Motor neuron (in vitro differentiated cells): ENCODE measurements at regions not wholly inside any gene's neighbourhood (a gene's known extent, or its start where the extent isn't known, plus 50 kb on each side); places are given as distances from the start of the nearest gene placed in this dataset.

ENCODE experiments used
- ATAC-seq, 8 experiments: fragments of 200-7000 bp; cut with Tn5 transposase; replicated peaks in 6 of 8; 2 replicates each; pipeline ENCODE4 v1.8.0; 2021; ENCODE audit warnings: mild to moderate bottlenecking in 8 of 8, moderate library complexity in 8 of 8
- H3K27ac ChIP-seq, 2 donors: fragments of 250-450 bp; sonication (Bioruptor Pico); 2 replicates each; pipeline ENCODE4 v1.9.0; 2021; ENCODE audit warnings: antibody characterized with exemption in 2 of 2, mild to moderate bottlenecking in 2 of 2, moderate library complexity in 1 of 2
- H3K4me1 ChIP-seq, 2 donors: fragments of 250-450 bp; sonication (Bioruptor Pico); replicated peaks in 1 of 2; 2 replicates each; pipeline ENCODE4 v1.6.1; 2021; ENCODE audit warnings: antibody characterized with exemption in 2 of 2, mild to moderate bottlenecking in 2 of 2, moderate library complexity in 1 of 2
- H3K4me3 ChIP-seq, 5 donors: fragments of 250-450 bp; sonication (Bioruptor Pico); 2 replicates each; pipeline ENCODE4 v1.9.0; 2021; ENCODE audit warnings: antibody characterized with exemption in 5 of 5, mild to moderate bottlenecking in 5 of 5, moderate library complexity in 4 of 5
- WGBS, 10 experiments: fragments of 450-650 bp; shearing (Covaris generic); methylation state at CpG; one replicate each; pipeline ENCODE4 v1.0.0; 2022; 5-methylcytosine and 5-hydroxymethylcytosine counted together
- in situ Hi-C, 9 experiments: fragments of 400-800 bp; cut with MboI; loops; one replicate each; pipeline ENCODE4 v1.15.0; 2021; ENCODE audit warnings: low sequenced_read_pairs in 9 of 9, low pct_unique_long_range_greater_than_20kb in 2 of 9; ENCODE audit not compliant: unreplicated experiment in 9 of 9

DNA sequence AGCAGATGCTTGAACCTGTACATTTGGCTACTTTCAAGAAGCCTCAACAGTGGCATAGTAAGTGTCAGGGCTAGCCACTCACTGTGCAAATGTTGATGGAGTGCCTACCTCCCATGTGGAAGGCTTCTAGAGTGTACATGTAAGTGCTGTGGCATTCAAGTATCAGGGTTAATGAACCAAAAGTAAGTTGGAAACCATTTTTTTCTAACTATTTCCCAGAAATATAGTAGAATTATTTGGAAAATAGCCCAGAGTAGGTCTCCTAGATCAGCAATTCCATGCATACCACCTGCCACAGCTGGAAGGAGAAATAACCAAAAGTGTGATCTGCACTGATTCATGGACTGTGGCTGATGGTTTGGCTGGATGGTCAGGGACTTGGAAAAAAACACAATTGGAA is 53.3 kb downstream of the FOXD1 start:
- Histone ChIP-seq H3K27ac (no peak overlapping the region), H3K4me3 (no peak overlapping the region), H3K4me1 (no peaks in the 10 kb centered on the region)
- no peak for ATAC-seq
- in situ Hi-C loops: no loop called here

- Histone ChIP-seq H3K4me1 (no peaks in the 10 kb centered on the region), H3K27ac (no peak overlapping the region), H3K4me3 (no peak overlapping the region)
- WGBS, 10 experiments: 28 to 84% (median 67%) methylated on average over 1 to 4 of the region's 4 CpGs
- ATAC-seq: no peak
- in situ Hi-C loops: no loop called here
Observed at GRCh38 chr5:73394610-73395009, 54.0 kb downstream of the FOXD1 start.

- in situ Hi-C loops: no loop called here
- no peak overlapping the region for H3K27ac ChIP-seq
- ATAC-seq: peak in 2 of 8 experiments; percentile 16 to 52
- H3K4me3 ChIP-seq: no peak overlapping the region
- WGBS, 10 experiments: 70 to 100% (median 83%) methylated on average over 1 to 2 of the region's 2 CpGs; no CpG with 5 or more reads in 2 of the 10 experiments
- H3K4me1 ChIP-seq: no peaks in the 10 kb centered on the region
Observed at GRCh38 chr5:73393611-73394489, 54.7 kb downstream of the FOXD1 start.

GRCh38 chr5:73392775-73393174 is 55.8 kb downstream of the FOXD1 start:
- no peak for ATAC-seq
- H3K4me3 ChIP-seq: no peak overlapping the region
- WGBS, 10 experiments: 0 to 86% (median 70%) methylated on average over 1 to 3 of the region's 3 CpGs; no CpG with 5 or more reads in 4 of the 10 experiments
- H3K4me1 ChIP-seq: no peaks in the 10 kb centered on the region
- H3K27ac ChIP-seq: no peak overlapping the region
- in situ Hi-C loops: no loop called here

GRCh38 chr5:73391441-73391881 is 57.1 kb downstream of the FOXD1 start:
- 3 to 100% (median 76%) methylated on average over 2 to 3 of the region's 3 CpGs; no CpG with 5 or more reads in 1 of the 10 experiments for WGBS, 10 experiments
- in situ Hi-C loops: no loop called here
- Histone ChIP-seq H3K4me1 (no peaks in the 10 kb centered on the region), H3K27ac (no peak overlapping the region), H3K4me3 (no peak overlapping the region)
- ATAC-seq: peak in 1 of 8 experiments; percentile 14

- in situ Hi-C loops: no loop called here
- H3K4me1 ChIP-seq: no peaks in the 10 kb centered on the region
- 0 to 100% (median 65%) methylated on average over 1 to 2 of the region's 2 CpGs; no CpG with 5 or more reads in 1 of the 10 experiments for WGBS, 10 experiments
- peak in 3 of 8 experiments; percentile 68 to 89 (median 68) for ATAC-seq
- H3K27ac ChIP-seq: no peak overlapping the region
- H3K4me3 ChIP-seq: no peak overlapping the region
Observed at GRCh38 chr5:73390972-73391371, 57.6 kb downstream of the FOXD1 start.

GRCh38 chr5:73388740-73389139 is 59.8 kb downstream of the FOXD1 start:
- in situ Hi-C loops: no loop called here
- Histone ChIP-seq H3K4me3 (no peak overlapping the region), H3K4me1 (no peaks in the 10 kb centered on the region), H3K27ac (no peak overlapping the region)
- WGBS, 10 experiments: 92 to 100% methylated on average over 1 to 2 of the region's 2 CpGs; no CpG with 5 or more reads in 8 of the 10 experiments
- ATAC-seq: no peak

GRCh38 chr5:73388306-73388684 is 60.3 kb downstream of the FOXD1 start:
- in situ Hi-C loops: no loop called here
- ATAC-seq: peak in 5 of 8 experiments; percentile 74 to 95 (median 74)
- WGBS, 10 experiments: 18 to 100% (median 84%) methylated on average over 1 to 4 of the region's 4 CpGs; no CpG with 5 or more reads in 2 of the 10 experiments
- H3K4me3 ChIP-seq: no peak overlapping the region
- no peak overlapping the region for H3K27ac ChIP-seq
- no peaks in the 10 kb centered on the region for H3K4me1 ChIP-seq

- no peak overlapping the region for H3K27ac ChIP-seq
- H3K4me1 ChIP-seq: no peaks in the 10 kb centered on the region
- in situ Hi-C loops: no loop called here
- no peak overlapping the region for H3K4me3 ChIP-seq
- ATAC-seq: peak in 3 of 8 experiments; percentile 9 to 50 (median 17)
- 43 to 74% (median 56%) methylated on average over 2 to 7 of the region's 7 CpGs for WGBS, 10 experiments
Observed at GRCh38 chr5:73387601-73388305, 60.8 kb downstream of the FOXD1 start.

DNA sequence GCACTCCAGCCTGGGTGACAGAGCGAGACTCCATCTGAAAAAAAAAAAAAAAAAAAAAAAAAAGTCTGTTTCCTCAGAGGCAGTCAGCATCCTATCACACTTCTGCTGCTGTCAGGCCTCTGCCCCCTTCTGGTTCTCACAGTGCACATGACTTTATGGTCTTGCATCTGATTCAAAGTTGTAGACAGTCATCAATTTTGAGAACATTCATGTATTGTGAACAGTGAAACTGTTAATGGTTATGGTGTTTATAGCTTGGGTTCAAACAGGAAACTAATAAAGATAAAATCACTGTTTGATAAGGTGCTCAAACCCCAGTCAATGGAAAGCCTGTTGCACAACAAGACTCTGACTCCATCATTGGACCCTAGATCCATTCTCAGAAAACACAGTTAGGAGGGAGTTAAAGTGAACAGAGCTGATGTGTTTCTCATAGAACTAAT is 61.4 kb downstream of the FOXD1 start:
- Histone ChIP-seq H3K4me1 (no peaks in the 10 kb centered on the region), H3K27ac (no peak overlapping the region), H3K4me3 (no peak overlapping the region)
- no CpG with 5 or more reads among the region's 1 CpG for WGBS, 10 experiments
- in situ Hi-C loops: no loop called here
- ATAC-seq: no peak

DNA sequence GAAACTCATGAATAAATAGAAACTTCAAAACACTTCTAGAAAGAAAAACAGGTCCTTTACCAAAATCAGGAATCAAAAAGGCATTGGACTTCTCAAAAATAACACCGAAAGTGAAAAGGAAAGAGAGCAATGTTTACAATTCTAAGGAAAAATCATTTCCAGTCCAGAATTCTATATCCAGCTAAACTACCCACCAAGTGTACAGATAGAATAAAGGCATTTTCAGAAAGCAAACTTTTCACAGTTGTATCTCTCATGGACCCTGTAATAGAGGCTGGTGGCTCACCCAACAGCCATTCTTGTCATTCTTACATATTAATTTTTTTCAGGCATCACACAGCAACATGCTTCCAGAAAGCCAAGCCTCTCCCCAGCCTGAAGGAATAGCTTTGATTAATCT is 63.7 kb downstream of the FOXD1 start:
- 30 to 90% (median 69%) methylated on average over 1 of the region's 1 CpG; no CpG with 5 or more reads in 2 of the 10 experiments for WGBS, 10 experiments
- ATAC-seq: no peak
- in situ Hi-C loops: no loop called here
- H3K4me1 ChIP-seq: no peaks in the 10 kb centered on the region
- H3K27ac ChIP-seq: no peak overlapping the region
- H3K4me3 ChIP-seq: no peak overlapping the region

- H3K4me1 ChIP-seq: peaks cover 5 to 8% of the 10 kb centered on the region in 2 donors
- no peak overlapping the region for H3K27ac ChIP-seq
- 45 to 100% (median 91%) methylated on average over 2 to 20 of the region's 27 CpGs; no CpG with 5 or more reads in 4 of the 10 experiments for WGBS, 10 experiments
- in situ Hi-C loops: no loop called here
- ATAC-seq: peak in 2 of 8 experiments; percentile 60 to 65
- H3K4me3 ChIP-seq: no peak overlapping the region
Observed at GRCh38 chr5:73382401-73382740, 66.2 kb downstream of the FOXD1 start.

DNA sequence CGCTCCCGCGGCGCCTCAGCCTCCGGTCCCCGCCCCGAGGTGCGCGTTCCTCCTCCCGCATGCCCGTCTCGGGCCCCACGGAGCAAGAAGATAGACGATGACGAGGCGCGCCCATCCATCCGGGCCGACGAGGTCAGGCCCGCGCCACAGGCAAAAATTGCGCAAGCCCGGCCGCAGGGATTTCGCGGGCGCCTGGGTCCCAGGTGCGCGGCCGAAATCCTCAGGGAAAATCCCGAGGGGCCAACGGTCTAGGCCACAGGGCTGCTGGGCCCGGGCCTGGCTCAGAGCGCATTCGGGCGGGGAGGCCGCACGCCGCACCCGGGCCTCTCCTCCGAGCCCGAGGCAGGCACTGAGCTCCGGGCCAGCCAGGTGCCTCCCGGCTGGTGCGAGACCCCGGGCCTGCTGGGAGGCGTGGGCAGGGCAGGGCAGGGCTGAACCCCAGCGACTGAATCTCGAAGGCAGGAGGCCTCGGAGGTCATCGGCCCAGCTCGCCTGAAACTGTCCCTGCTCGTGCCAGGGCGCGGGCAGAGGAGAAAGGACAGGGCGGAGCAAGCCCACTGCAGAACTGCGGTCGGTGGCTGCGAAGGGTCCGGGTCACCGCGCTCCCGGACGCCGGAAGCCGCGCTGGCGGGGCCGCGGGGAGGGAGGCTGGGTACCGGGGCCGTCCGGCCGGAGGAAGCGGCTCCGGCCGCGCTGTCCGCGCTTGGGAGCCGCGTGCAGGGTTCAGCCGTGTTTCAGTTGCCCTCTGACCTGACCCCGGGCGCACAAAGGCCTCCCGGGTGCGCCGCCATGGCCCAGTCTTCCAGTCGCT is 66.8 kb downstream of the FOXD1 start:
- in situ Hi-C loops: no loop called here
- no peak overlapping the region for H3K27ac ChIP-seq
- peaks cover 5 to 8% of the 10 kb centered on the region in 2 donors for H3K4me1 ChIP-seq
- 20 to 60% (median 44%) methylated on average over 1 to 14 of the region's 90 CpGs; no CpG with 5 or more reads in 6 of the 10 experiments for WGBS, 10 experiments
- no peak for ATAC-seq
- no peak overlapping the region for H3K4me3 ChIP-seq
